C4-2B (cell line): ENCODE measurements at regions not wholly inside any gene's neighbourhood (a gene's known extent, or its start where the extent isn't known, plus 50 kb on each side); places are given as distances from the start of the nearest gene placed in this dataset.

ENCODE experiments used
- CTCF ChIP-seq: fragments of 450-650 bp; conservative IDR thresholded peaks from 2 replicates; pipeline ENCODE4 v1.5.1; 2017; ENCODE audit warnings: mild to moderate bottlenecking
- ZFX ChIP-seq: fragments of 450-650 bp; IDR thresholded peaks from 2 replicates; pipeline ENCODE4 v1.6.1; 2017

DNA sequence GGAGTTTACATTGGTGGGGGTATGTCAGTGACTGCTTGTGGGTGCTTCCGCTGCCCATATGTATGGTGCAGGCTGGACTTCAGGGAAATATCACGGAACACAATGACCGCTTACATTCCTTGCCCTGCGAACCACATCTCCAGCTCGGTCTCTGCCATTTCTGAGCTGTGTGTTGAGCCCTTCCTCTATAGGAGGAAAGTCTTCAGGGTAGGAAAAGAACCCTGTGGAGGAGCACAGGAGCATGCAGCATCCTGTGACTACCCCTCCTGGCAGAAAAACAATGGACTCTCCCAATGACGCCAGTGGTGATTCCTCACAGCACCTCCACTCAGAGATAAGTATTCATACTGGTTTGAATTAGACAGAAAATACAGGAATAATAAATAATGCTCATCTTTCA, 276.8 kb upstream of the MAP3K1 start:
- TF ChIP-seq CTCF (no peak), ZFX (no peak)
